HUES48 (cell line): ENCODE measurements at regions not wholly inside any gene's neighbourhood (a gene's known extent, or its start where the extent isn't known, plus 50 kb on each side); places are given as distances from the start of the nearest gene placed in this dataset.

Experiments
- H3K27ac ChIP-seq: one replicate; pipeline ENCODE4 v1.7.0; 2013; ENCODE audit warnings: low read depth, low read length, inconsistent platforms
- H3K27me3 ChIP-seq: 2 replicates; pipeline ENCODE4 v1.6.1; 2013; ENCODE audit warnings: mild to moderate bottlenecking, low read length; ENCODE audit not compliant: control insufficient read depth, insufficient read depth
- H3K36me3 ChIP-seq: 2 replicates; pipeline ENCODE4 v1.6.1; 2013; ENCODE audit warnings: low read length; ENCODE audit not compliant: control insufficient read depth, insufficient read depth
- H3K4me1 ChIP-seq: 2 replicates; pipeline ENCODE4 v1.6.1; 2013; ENCODE audit warnings: mild to moderate bottlenecking, low read length; ENCODE audit not compliant: control insufficient read depth, insufficient read depth
- H3K4me3 ChIP-seq: 2 replicates; pipeline ENCODE4 v1.5.1; 2013; ENCODE audit warnings: mild to moderate bottlenecking, low read depth, low read length
- H3K9ac ChIP-seq: 2 replicates; pipeline ENCODE4 v1.6.1; 2013; ENCODE audit warnings: mild to moderate bottlenecking, low read depth, low read length, moderate library complexity
- H3K9me3 ChIP-seq: 2 replicates; pipeline ENCODE4 v1.6.1; 2013; ENCODE audit warnings: low read length; ENCODE audit not compliant: control insufficient read depth, insufficient read depth

DNA sequence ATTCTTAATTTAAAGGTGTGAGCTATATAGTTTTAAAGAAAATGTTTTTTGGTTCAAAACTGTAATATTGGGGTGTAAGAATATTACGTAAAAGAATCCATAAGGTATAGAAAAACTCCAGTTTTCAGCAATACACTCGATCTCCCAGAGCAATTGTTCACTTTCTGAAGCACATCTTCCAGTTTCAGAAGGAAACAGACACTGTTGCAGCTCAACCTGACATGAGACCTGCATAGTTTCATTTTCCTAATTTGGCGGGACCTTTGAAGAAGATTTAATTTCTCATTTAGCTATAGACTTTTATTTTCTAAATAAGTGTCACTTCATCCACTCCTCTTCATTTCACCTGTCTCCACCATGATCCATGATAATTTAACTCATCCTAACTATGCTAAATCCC lies 281.5 kb downstream of the HTR1B start:
- Histone ChIP-seq H3K9me3 (no peaks in the 10 kb centered on the region), H3K27me3 (no peaks in the 10 kb centered on the region), H3K4me3 (no peak overlapping the region), H3K9ac (no peak overlapping the region), H3K4me1 (no peaks in the 10 kb centered on the region), H3K36me3 (no peaks in the 10 kb centered on the region), H3K27ac (no peak overlapping the region)

DNA sequence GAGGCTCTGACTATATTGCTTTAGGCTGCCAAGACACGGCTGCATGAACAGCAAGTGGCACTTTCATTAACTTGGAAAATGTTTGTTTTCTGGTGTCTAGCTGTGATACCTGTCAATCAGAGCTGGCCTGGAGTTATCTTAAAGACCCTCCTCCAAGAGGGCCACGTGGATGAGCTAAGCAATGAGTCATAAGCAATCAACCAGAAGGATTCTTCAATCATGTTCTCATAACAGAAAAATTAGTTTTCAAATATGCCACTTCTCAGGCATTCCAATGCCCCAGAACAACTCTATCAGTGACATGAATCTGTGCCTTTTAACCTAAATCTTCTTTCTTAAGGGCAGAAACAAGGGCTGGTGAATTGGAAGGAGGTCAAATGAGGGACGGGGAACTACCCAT lies 283.0 kb downstream of the HTR1B start:
- Histone ChIP-seq H3K9me3 (no peaks in the 10 kb centered on the region), H3K4me3 (no peak overlapping the region), H3K36me3 (no peaks in the 10 kb centered on the region), H3K4me1 (no peaks in the 10 kb centered on the region), H3K9ac (no peak overlapping the region), H3K27me3 (no peaks in the 10 kb centered on the region), H3K27ac (no peak overlapping the region)

DNA sequence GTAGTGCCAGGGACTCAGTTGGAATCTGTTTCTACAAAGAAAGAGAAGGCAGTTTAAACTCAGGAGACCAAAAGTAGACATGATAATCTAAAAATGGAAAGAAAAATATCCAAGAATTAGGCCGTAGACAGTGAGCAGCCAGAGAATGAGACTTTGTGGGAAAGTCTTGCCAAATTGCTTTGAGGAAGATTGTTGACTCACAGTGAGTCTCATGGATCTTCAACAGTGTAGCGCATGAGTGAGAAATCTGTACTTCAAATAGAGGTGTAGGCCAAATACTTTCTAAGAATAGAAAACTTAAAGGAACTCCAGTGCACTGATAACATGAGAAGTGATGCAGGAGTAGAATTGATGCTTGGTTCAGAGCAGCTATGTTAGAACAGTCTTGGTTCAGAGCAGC lies 284.5 kb downstream of the HTR1B start:
- no peaks in the 10 kb centered on the region for H3K9me3 ChIP-seq
- H3K27ac ChIP-seq = no peak overlapping the region
- H3K36me3 ChIP-seq = no peaks in the 10 kb centered on the region
- no peaks in the 10 kb centered on the region for H3K27me3 ChIP-seq
- no peak overlapping the region for H3K9ac ChIP-seq
- no peaks in the 10 kb centered on the region for H3K4me1 ChIP-seq
- no peak overlapping the region for H3K4me3 ChIP-seq

DNA sequence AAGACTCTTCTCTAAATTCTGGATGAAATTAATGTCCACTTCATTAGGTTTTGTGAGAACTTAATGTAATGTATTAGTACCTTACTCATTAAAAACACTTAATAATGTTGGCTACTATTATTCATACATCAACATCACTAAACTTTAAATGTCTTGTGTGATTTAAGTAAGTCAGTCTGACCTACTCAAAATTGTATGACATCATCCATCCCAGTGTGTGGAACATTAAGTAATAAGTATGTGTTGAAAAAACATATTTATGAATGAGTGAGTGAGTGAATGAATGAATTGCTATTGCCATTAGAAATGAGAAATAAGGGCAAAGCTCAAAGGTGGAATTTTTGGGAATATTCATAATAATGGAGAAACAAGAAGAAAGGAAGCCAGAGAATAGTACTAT lies 285.8 kb downstream of the HTR1B start:
- no peak overlapping the region for H3K27ac ChIP-seq
- H3K9ac ChIP-seq = no peak overlapping the region
- H3K4me1 ChIP-seq = no peaks in the 10 kb centered on the region
- H3K4me3 ChIP-seq = no peak overlapping the region
- H3K9me3 ChIP-seq = no peaks in the 10 kb centered on the region
- H3K27me3 ChIP-seq = no peaks in the 10 kb centered on the region
- H3K36me3 ChIP-seq = no peaks in the 10 kb centered on the region

DNA sequence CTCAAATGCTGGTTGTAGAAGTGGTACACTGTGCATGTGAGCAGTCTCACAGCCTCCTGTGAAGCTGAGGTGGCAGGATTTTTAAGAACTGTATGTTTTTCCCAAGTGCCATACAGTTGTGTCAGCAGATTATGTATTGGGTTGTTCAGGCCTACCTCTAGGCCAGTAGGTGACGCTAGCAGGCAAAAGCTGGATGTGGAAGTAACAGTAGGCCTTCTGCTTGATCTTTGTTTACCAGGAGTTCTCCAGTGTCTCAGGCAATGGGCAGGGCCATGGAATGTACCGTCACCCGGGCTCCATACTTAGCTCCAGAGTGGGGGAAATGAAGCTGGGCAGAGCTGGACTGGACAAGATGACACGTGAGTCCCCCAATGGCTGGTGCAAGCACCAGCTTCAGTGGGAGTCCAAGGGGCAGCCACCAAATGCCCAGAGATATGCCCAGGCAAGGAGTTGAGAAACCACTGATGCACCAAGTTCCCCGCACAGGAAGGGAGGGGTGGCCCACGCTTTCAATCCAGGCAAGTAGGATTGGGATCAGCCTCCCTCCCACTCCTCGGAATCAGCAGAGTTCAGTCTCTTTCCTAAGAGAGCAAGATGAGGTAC lies 289.7 kb downstream of the HTR1B start:
- Histone ChIP-seq H3K27ac (no peak overlapping the region), H3K27me3 (no peaks in the 10 kb centered on the region), H3K9me3 (no peaks in the 10 kb centered on the region), H3K4me3 (no peak overlapping the region), H3K9ac (no peak overlapping the region), H3K4me1 (no peaks in the 10 kb centered on the region), H3K36me3 (no peaks in the 10 kb centered on the region)

DNA sequence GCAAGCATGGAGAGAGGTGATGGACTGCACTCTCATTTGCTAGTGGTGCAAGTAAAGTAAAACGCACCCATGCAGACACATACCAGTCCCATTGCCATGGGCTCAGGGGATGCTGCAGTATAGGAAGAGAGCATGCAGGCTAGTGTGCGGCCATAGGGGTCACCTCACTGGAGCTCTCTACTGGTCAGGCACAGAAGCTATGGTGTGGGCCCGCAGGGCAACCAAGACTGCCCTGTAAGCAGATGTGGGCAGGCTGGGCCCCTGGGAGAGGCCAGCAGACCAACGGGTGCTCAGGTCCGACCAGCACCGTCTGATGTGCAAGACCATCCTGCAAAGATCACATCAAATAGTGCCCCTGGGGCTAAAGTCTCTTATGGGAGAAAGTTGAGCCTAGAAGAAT lies 290.7 kb downstream of the HTR1B start:
- Histone ChIP-seq H3K4me3 (no peak overlapping the region), H3K9ac (no peak overlapping the region), H3K4me1 (no peaks in the 10 kb centered on the region), H3K27me3 (no peaks in the 10 kb centered on the region), H3K9me3 (no peaks in the 10 kb centered on the region), H3K27ac (no peak overlapping the region), H3K36me3 (no peaks in the 10 kb centered on the region)

DNA sequence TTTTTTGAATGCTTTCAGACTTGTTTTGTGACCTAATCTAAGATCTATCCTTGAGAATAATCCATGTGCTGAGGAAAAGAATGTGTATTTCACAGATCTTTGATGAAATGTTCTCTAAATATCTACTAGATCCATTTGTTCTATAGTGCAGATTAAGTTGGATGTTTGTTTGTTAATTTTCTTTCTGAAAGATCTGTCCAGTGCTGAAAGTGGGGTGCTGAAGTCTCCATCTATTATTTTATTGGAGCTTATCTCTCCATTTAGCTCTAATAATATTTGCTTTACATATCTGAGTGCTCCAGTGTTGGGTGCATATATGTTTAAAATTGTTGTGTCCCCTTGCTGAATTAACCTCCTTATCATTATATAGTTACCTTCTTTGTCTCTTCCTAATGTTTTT lies 303.6 kb downstream of the HTR1B start:
- H3K4me3 ChIP-seq = no peak overlapping the region
- no peak overlapping the region for H3K9ac ChIP-seq
- H3K9me3 ChIP-seq = no peaks in the 10 kb centered on the region
- H3K4me1 ChIP-seq = no peaks in the 10 kb centered on the region
- H3K27ac ChIP-seq = no peak overlapping the region
- no peaks in the 10 kb centered on the region for H3K27me3 ChIP-seq
- no peaks in the 10 kb centered on the region for H3K36me3 ChIP-seq

DNA sequence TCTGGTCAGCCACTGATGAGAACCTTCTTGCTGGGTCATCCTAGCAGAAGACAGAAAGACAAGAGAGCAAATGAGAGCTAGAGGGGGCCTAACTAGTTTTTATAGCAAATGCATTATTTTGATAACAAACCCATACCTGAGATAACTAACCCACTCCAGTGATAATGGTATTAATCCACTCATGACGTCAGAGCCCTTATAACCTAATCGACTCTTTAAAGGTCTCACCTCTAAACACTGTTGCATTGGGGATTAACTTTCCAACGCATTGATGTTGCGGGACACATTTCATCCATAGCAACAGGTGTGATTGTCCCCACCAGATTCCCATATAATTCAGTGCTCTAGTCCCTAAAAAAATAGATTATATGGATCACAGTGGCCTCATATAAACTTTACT lies 312.1 kb downstream of the HTR1B start:
- Histone ChIP-seq H3K36me3 (no peaks in the 10 kb centered on the region), H3K9ac (no peak overlapping the region), H3K4me3 (no peak overlapping the region), H3K27me3 (no peaks in the 10 kb centered on the region), H3K4me1 (no peaks in the 10 kb centered on the region), H3K27ac (no peak overlapping the region), H3K9me3 (no peaks in the 10 kb centered on the region)

DNA sequence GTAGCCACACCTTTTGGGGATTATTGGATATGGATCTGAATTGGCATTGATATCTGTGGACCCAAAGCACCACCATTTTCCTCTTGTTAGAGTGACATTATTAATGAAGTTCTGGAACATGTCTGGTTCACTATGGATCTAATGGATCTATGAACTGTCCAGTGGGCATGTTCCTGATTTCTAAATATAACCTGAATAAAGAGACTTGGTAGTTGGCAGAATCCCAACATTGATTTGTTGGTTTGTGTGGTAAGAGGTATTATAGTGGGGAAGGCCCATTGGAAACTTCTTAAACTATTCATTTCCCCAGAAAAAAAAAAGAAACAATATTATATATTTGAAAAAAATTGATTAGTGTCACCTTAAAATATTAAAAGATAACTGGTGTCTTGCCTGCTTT lies 312.6 kb downstream of the HTR1B start:
- no peaks in the 10 kb centered on the region for H3K4me1 ChIP-seq
- H3K9me3 ChIP-seq = no peaks in the 10 kb centered on the region

DNA sequence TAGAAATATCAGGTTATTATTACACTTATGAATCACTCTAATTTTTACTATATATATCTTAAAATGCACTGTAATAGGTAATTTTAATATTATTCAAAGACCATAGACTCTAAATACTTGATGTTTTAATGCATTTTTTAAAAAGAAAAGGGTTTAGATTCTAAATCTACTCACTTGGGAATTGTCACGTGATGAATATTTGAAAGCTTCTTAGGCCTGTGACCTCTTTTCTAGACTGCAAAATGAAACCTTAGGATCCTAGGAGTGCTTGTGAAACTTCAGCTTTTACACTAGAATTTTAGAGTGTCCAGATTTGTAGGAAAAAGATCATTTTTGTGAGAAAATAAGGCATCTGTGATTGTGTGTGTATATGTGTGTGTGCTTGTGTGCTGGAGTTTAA lies 318.0 kb downstream of the HTR1B start:
- Histone ChIP-seq H3K4me1 (no peaks in the 10 kb centered on the region; the same call in 1 of the 2 replicates), H3K27ac (no peak overlapping the region), H3K36me3 (no peaks in the 10 kb centered on the region), H3K4me3 (no peak overlapping the region), H3K9ac (no peak overlapping the region), H3K27me3 (no peaks in the 10 kb centered on the region), H3K9me3 (no peaks in the 10 kb centered on the region)

More for the DNA sequence above, 312.6 kb downstream of the HTR1B start:
- H3K9ac ChIP-seq = no peak overlapping the region
- no peaks in the 10 kb centered on the region for H3K27me3 ChIP-seq
- H3K27ac ChIP-seq = no peak overlapping the region
- H3K4me3 ChIP-seq = no peak overlapping the region
- no peaks in the 10 kb centered on the region for H3K36me3 ChIP-seq

DNA sequence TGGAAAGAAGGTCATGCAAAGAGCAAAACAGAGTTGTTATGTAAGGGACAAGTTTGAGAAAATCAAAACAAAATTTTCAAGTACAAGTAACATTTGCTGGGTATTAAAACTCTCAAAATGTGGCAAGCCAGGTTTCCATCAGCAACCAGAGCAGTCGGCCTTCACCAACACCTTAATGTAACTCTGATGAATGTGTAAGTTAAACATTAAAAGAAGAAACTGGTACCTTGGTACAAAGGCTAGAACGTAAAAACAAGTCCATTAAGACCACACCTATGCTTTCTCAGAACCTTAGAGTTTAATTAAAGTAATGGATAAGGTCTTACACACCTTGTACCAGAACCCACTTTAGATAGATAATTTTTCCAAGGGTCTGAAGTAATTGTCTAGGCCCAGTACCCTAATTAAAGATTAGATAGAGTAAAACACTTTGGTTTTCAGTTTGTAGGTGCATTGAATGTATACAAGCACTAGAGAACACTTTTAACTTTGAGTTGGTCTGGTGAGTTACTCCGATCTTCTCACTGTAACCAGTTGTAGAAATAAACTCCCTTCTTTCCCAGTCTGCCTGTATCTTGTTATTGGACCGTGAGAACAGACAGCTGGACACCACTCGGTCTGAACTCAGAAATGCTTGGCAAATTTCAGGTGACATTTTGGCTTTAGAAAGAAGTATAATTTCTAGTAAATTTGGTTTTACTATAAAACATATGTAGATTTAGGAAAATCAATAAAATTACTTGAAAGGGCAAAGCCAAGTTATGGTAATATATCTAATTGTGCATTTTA lies 319.4 kb downstream of the HTR1B start:
- H3K4me1 ChIP-seq = no peaks in the 10 kb centered on the region; the same call in 1 of the 2 replicates
- no peaks in the 10 kb centered on the region for H3K9me3 ChIP-seq
- H3K9ac ChIP-seq = no peak overlapping the region
- no peaks in the 10 kb centered on the region for H3K36me3 ChIP-seq
- H3K27me3 ChIP-seq = no peaks in the 10 kb centered on the region
- no peak overlapping the region for H3K4me3 ChIP-seq
- H3K27ac ChIP-seq = no peak overlapping the region
